ENCODE measurements at regions not wholly inside any gene's neighbourhood (a gene's known extent, or its start where the extent isn't known, plus 50 kb on each side); places are given as distances from the start of the nearest gene placed in this dataset.

- TF ChIP-seq POLR2A (IDR thresholded peaks at IDR 0.05) (no peak), CTCF (IDR thresholded peaks at IDR 0.05) (no peak)
Measured at GRCh38 chr5:135221187-135221473, 177.9 kb downstream of the MACROH2A1 start.

Data from gastroesophageal sphincter (tissue), 3 donors.